Osteoblast (primary cell): ENCODE measurements at regions not wholly inside any gene's neighbourhood (a gene's known extent, or its start where the extent isn't known, plus 50 kb on each side); places are given as distances from the start of the nearest gene placed in this dataset.

Source experiments
- DNase-seq: peaks from one replicate; pipeline ENCODE4 v3.0.0; 2011; ENCODE audit warnings: low spot score, mixed read lengths; ENCODE audit not compliant: insufficient read length; ENCODE audit errors: missing footprints
- H2AFZ ChIP-seq: 2 replicates; pipeline ENCODE4 v1.6.0; 2011; ENCODE audit warnings: mild to moderate bottlenecking, low read length
- H3K27ac ChIP-seq: 2 replicates; pipeline ENCODE4 v1.5.1; 2011; ENCODE audit warnings: mild to moderate bottlenecking, low read depth, low read length, moderate library complexity
- H3K27me3 ChIP-seq: 2 replicates; pipeline ENCODE4 v1.6.0; 2012; ENCODE audit warnings: mild to moderate bottlenecking, control low read depth, inconsistent platforms, low read length, moderate library complexity; ENCODE audit not compliant: insufficient read depth
- H3K36me3 ChIP-seq: 2 replicates; pipeline ENCODE4 v1.5.1; 2011; ENCODE audit warnings: mild to moderate bottlenecking, low read length, control low read depth, moderate library complexity; ENCODE audit not compliant: insufficient read depth
- H3K4me1 ChIP-seq: 2 replicates; pipeline ENCODE4 v1.5.1; 2011; ENCODE audit warnings: mild to moderate bottlenecking, low read length, control low read depth, moderate library complexity; ENCODE audit not compliant: insufficient read depth
- H3K4me2 ChIP-seq: 2 replicates; pipeline ENCODE4 v1.6.0; 2011; ENCODE audit warnings: mild to moderate bottlenecking, low read length; ENCODE audit not compliant: insufficient read depth
- H3K4me3 ChIP-seq: fragments of 200-600 bp; sonication (generic); 3 replicates; pipeline ENCODE4 v1.5.1; 2012; ENCODE audit warnings: mild to moderate bottlenecking, low read length, inconsistent platforms; ENCODE audit not compliant: insufficient read depth
- H3K79me2 ChIP-seq: 2 replicates; pipeline ENCODE4 v1.6.0; 2012; ENCODE audit warnings: mild to moderate bottlenecking, low read length, control low read depth, inconsistent platforms; ENCODE audit not compliant: insufficient read depth
- H3K9me3 ChIP-seq: 2 replicates; pipeline ENCODE4 v1.5.1; 2011; ENCODE audit warnings: low read depth, low read length, control low read depth
- H4K20me1 ChIP-seq: 2 replicates; pipeline ENCODE4 v1.6.0; 2012; ENCODE audit warnings: mild to moderate bottlenecking, low read length, control low read depth; ENCODE audit not compliant: insufficient read depth
- TF ChIP-seq, protein P1 (sequence below): IDR thresholded peaks from 2 replicates; pipeline ENCODE4 v1.5.1; 2011; ENCODE audit warnings: mild to moderate bottlenecking, low read depth, low read length, moderate library complexity; ENCODE audit errors: extremely low read depth

- no peaks in the 10 kb centered on the region for H3K79me2 ChIP-seq
- TF ChIP-seq, protein P1, sequence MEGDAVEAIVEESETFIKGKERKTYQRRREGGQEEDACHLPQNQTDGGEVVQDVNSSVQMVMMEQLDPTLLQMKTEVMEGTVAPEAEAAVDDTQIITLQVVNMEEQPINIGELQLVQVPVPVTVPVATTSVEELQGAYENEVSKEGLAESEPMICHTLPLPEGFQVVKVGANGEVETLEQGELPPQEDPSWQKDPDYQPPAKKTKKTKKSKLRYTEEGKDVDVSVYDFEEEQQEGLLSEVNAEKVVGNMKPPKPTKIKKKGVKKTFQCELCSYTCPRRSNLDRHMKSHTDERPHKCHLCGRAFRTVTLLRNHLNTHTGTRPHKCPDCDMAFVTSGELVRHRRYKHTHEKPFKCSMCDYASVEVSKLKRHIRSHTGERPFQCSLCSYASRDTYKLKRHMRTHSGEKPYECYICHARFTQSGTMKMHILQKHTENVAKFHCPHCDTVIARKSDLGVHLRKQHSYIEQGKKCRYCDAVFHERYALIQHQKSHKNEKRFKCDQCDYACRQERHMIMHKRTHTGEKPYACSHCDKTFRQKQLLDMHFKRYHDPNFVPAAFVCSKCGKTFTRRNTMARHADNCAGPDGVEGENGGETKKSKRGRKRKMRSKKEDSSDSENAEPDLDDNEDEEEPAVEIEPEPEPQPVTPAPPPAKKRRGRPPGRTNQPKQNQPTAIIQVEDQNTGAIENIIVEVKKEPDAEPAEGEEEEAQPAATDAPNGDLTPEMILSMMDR, result no peak
Measured at GRCh38 chr7:97630116-97630515, 101.8 kb upstream of the TAC1 start.

DNA sequence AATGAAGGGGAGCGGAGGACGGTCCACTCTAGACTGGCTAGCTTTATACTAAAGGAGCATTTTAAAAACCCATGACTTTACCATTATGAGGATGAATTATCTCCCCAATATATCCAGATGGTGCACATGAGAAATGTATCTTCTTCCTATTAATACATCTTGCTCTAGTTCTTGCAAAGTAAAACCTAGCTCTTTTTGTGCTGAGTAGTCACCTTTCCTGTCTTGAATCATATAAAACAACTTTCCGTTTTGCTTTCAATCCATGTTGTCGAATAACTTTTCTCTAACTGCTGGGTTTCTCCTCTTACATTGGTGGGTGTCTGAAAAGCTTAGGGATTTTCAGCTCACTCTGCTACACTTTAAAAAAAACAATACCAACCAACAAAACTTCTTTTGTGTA is 96.3 kb upstream of the TAC1 start:
- no peak overlapping the region for H3K27ac ChIP-seq
- H3K9me3 ChIP-seq, result peaks cover 2% of the 10 kb centered on the region
- H2AFZ ChIP-seq, result no peak overlapping the region
- TF ChIP-seq, protein P1, result no peak
- no peak for DNase-seq
- no peaks in the 10 kb centered on the region for H3K4me1 ChIP-seq
- no peaks in the 10 kb centered on the region for H4K20me1 ChIP-seq
- no peaks in the 10 kb centered on the region for H3K27me3 ChIP-seq
- no peaks in the 10 kb centered on the region for H3K79me2 ChIP-seq
- H3K36me3 ChIP-seq, result no peaks in the 10 kb centered on the region
- no peak overlapping the region for H3K4me3 ChIP-seq
- H3K4me2 ChIP-seq, result no peak overlapping the region

More at GRCh38 chr7:97630116-97630515, 101.8 kb upstream of the TAC1 start:
- Histone ChIP-seq H3K9me3 (peaks cover 2% of the 10 kb centered on the region), H3K4me2 (no peak overlapping the region), H3K4me3 (no peak overlapping the region), H3K27me3 (no peaks in the 10 kb centered on the region), H3K4me1 (no peaks in the 10 kb centered on the region), H3K36me3 (no peaks in the 10 kb centered on the region), H2AFZ (no peak overlapping the region), H3K27ac (no peak overlapping the region), H4K20me1 (no peaks in the 10 kb centered on the region)
- no peak for DNase-seq

- Histone ChIP-seq H3K27ac (no peak overlapping the region), H2AFZ (no peak overlapping the region), H3K4me3 (no peak overlapping the region), H3K27me3 (no peaks in the 10 kb centered on the region), H3K4me2 (no peak overlapping the region), H4K20me1 (no peaks in the 10 kb centered on the region), H3K36me3 (no peaks in the 10 kb centered on the region), H3K9me3 (no peaks in the 10 kb centered on the region), H3K79me2 (no peaks in the 10 kb centered on the region), H3K4me1 (no peaks in the 10 kb centered on the region)
- TF ChIP-seq, protein P1, result no peak
- DNase-seq, result no peak
Measured at GRCh38 chr7:97639036-97639435, 92.8 kb upstream of the TAC1 start.

- no peak overlapping the region for H3K4me3 ChIP-seq
- H3K79me2 ChIP-seq, result no peaks in the 10 kb centered on the region
- no peaks in the 10 kb centered on the region for H4K20me1 ChIP-seq
- no peak overlapping the region for H3K27ac ChIP-seq
- H2AFZ ChIP-seq, result no peak overlapping the region
- H3K27me3 ChIP-seq, result no peaks in the 10 kb centered on the region
- no peaks in the 10 kb centered on the region for H3K9me3 ChIP-seq
- H3K36me3 ChIP-seq, result no peaks in the 10 kb centered on the region
- no peak for DNase-seq
- H3K4me1 ChIP-seq, result no peaks in the 10 kb centered on the region
- H3K4me2 ChIP-seq, result no peak overlapping the region
- TF ChIP-seq, protein P1, result no peak
Measured at GRCh38 chr7:97659363-97660045, 72.4 kb upstream of the TAC1 start.
